NCI-H748 (cell line): ENCODE measurements at regions not wholly inside any gene's neighbourhood (a gene's known extent, or its start where the extent isn't known, plus 50 kb on each side); places are given as distances from the start of the nearest gene placed in this dataset.

Source experiments
- DNase-seq: peaks from one replicate; lab custom pipeline; 2025; ENCODE audit not compliant: unreplicated experiment; lab: John Stamatoyannopoulos, UW

DNA sequence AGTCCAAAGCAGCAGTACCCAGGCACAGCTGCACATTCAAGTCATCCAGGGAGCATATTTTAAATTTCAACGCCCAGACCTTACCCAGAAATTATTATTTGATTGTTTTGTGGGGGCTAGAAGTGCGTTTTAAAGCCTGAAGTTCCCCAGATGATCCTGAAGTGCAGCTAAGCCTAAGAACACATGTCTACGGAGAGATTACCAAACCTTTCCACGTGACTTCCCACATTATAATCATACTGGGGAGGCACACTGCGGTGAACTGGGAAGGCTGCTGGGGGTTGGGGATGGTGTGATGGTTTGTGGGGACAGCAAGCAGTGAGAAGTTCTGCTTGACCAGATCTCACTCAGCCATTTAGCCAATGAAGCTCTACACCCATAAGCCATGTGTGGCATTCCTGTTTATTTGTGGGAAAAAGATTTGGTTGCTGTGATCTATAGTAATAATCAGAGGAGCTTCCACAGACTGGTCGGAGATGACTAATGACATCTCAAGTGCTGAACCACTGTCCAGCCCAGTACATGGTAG, 93.4 kb upstream of the CDH6 start:
- no peak for DNase-seq

GRCh38 chr5:31098811-31099210, 94.7 kb upstream of the CDH6 start:
- no peak for DNase-seq

GRCh38 chr5:31097851-31098250, 95.6 kb upstream of the CDH6 start:
- DNase-seq: no peak

- no peak for DNase-seq
Observed at GRCh38 chr5:31096238-31096865, 97.1 kb upstream of the CDH6 start.

DNA sequence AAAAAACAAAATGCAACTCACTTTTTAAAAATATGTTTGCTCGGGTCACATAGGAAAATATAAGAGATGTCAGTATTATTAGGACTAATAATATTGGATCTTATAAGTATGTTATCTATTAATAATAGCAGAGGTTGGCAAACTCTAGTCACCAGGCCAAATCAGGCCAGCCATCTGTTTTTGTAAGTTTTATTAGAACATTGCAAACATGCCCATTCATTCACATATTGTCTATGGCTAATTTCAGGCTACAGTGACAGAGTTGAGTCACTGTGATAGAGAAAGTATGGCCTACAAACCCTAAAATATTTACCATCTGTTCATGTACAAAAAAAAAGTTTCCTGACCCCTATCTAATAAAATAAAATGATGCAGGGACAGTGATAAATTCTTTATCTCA, 97.7 kb upstream of the CDH6 start:
- no peak for DNase-seq

DNA sequence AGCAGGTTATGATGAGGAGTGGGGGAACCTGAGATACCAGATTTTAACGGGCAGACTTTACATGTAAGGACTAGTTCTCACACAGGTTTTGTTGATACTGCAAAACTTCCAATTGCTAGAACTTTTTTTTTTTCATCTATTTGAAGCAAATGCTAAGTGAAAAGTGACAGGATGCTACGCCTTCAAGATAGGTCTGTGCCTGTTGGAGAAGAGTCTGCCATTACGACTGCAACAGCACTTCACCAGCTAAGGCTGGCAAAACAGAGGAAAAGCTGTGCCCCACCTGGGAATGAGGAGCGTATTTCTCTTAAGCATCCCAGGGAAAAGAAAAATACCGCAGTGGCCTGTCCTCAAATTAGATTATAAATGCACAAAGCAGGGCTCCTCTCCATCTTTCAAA, 102.0 kb upstream of the CDH6 start:
- no peak for DNase-seq

DNA sequence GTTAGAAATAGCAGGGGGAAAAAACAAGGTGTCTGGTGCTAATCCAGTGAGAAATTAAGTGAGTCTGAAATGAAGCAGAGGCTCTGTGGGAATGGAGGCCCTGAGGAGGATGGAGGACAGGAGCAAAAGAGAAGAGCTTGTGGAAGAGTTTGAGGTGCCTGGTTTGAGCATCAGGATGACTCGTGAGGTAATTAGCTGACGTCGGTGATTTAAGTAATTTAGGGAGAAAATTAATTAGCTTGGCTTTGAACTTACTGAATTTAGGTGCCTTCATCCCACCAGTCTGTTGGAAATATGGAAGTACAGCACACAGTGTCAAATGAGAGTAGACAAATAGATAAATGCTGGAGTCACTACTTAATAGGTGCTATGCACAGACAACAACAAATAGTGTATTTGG, 103.0 kb upstream of the CDH6 start:
- no peak for DNase-seq

GRCh38 chr5:31086839-31087415, 106.6 kb upstream of the CDH6 start:
- DNase-seq: no peak

- DNase-seq: no peak
Observed at GRCh38 chr5:31084871-31085270, 108.6 kb upstream of the CDH6 start.

DNA sequence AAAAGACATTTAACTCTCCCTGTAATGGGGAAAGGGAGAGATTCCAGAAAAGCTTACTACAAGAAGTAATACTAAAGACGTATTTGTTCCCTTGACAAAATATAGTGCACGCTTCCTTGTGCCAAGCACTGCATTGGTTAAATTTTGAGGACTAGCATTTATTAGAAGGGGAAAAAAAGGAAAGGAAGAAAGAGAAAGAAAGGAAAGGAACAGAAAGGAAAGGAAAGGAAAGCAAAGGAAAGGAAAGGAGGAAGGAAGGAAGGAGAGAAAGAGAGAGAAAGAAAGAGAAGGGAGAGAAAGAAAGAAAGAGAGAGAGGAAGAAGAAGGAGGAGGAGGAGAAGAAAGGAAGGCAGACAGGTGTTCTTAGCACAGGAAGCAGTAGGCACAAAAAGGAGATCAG, 110.1 kb upstream of the CDH6 start:
- DNase-seq: no peak

GRCh38 chr5:31079668-31080067, 113.8 kb upstream of the CDH6 start:
- DNase-seq: no peak

GRCh38 chr5:31078956-31079355, 114.5 kb upstream of the CDH6 start:
- DNase-seq: no peak

- DNase-seq: no peak
Observed at GRCh38 chr5:31075981-31076380, 117.5 kb upstream of the CDH6 start.

- DNase-seq: no peak
Observed at GRCh38 chr5:31068287-31068686, 125.2 kb upstream of the CDH6 start.

DNA sequence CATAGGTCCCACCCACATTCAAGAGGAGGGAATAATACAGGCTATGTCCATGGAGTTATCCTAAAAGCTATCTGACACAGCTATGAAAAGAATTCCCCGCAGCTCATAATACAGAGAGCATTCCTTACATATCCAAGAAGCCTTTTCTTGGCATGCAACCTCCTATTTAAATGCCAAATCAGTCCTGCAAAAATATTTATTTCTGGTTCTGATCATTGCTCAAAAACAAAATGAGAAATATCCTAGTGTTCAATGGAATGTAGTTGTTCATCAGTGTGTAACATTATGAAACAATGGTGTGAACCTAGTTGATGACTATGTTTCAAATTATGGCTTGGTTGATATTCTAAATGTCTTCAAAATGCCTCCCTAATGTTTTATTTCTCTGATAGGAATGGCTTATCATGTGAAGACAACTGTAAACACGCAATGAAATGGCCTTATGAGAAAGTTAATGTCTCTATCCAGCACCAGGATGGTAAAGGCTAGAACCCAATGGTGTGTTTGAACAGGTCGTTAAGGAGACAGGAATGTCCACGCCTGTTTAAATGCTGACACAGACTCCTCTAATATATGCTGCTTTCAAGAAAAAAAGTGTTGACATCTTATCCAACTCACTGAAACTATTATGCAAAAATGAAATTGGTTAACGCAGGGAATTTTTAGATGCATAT, 126.7 kb upstream of the CDH6 start:
- DNase-seq: no peak

- no peak for DNase-seq
Observed at GRCh38 chr5:31064215-31064614, 129.3 kb upstream of the CDH6 start.

DNA sequence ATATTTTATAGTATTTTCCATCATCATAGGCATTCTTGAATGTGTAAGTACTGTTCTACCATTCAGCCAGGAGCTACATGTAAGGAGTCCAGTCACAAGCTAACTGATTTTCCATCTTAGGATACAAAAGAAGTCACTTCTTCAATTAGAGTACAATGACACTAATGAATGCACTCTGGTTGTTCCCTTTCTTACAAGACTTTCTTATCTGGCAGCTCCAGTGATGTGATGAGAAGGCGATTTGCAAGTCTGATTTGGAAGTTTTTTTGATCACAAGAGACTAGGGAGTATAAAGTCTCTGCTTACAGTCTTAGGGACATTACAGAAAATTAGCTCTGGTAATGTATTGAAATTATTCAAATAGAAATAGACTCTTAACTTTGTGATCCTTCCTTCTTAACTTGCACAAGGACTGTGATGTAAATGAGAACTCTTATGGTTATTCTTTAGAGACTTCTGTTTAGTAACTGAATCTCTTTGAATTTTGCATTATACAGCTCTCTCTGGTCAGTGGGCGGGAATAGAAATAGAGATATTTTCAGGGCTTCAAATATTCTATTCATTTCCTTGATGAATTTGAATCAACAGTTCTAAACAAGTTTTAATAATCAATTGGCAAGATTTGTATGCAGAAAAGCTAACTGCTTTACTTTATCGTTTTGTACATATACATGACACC, 130.4 kb upstream of the CDH6 start:
- DNase-seq: no peak

GRCh38 chr5:31059889-31060288, 133.6 kb upstream of the CDH6 start:
- no peak for DNase-seq

GRCh38 chr5:31054453-31054852, 139.0 kb upstream of the CDH6 start:
- DNase-seq: no peak

- no peak for DNase-seq
Observed at GRCh38 chr5:31052937-31053658, 140.4 kb upstream of the CDH6 start.

GRCh38 chr5:31051316-31051715, 142.2 kb upstream of the CDH6 start:
- no peak for DNase-seq
